C4-2B (cell line): ENCODE measurements at regions not wholly inside any gene's neighbourhood (a gene's known extent, or its start where the extent isn't known, plus 50 kb on each side); places are given as distances from the start of the nearest gene placed in this dataset.

ENCODE experiments used
- H3K27ac ChIP-seq: fragments of 450-650 bp; 2 replicates; pipeline ENCODE4 v1.5.1; 2017
- CTCF ChIP-seq: fragments of 450-650 bp; conservative IDR thresholded peaks from 2 replicates; pipeline ENCODE4 v1.5.1; 2017; ENCODE audit warnings: mild to moderate bottlenecking
- ZFX ChIP-seq: fragments of 450-650 bp; IDR thresholded peaks from 2 replicates; pipeline ENCODE4 v1.6.1; 2017

GRCh38 chr18:37662099-37662498 is 96.5 kb upstream of the CELF4 start:
- no peak overlapping the region for H3K27ac ChIP-seq
- no peak for TF ChIP-seq CTCF
- TF ChIP-seq ZFX: no peak

GRCh38 chr18:37661478-37661877 is 95.9 kb upstream of the CELF4 start:
- H3K27ac ChIP-seq: no peak overlapping the region
- TF ChIP-seq CTCF (no peak), ZFX (no peak)

GRCh38 chr18:37661061-37661460 is 95.5 kb upstream of the CELF4 start:
- H3K27ac ChIP-seq: no peak overlapping the region

GRCh38 chr18:37660658-37661057 is 95.1 kb upstream of the CELF4 start:
- TF ChIP-seq CTCF (no peak), ZFX (no peak)
- H3K27ac ChIP-seq: no peak overlapping the region

More at GRCh38 chr18:37661061-37661460, 95.5 kb upstream of the CELF4 start:
- TF ChIP-seq CTCF (no peak), ZFX (no peak)

GRCh38 chr18:37659906-37660305 is 94.3 kb upstream of the CELF4 start:
- no peak for TF ChIP-seq CTCF
- TF ChIP-seq ZFX: no peak
- H3K27ac ChIP-seq: no peak overlapping the region

GRCh38 chr18:37658894-37659293 is 93.3 kb upstream of the CELF4 start:
- TF ChIP-seq ZFX (no peak), CTCF (no peak)
- no peak overlapping the region for H3K27ac ChIP-seq

GRCh38 chr18:37657493-37657892 is 91.9 kb upstream of the CELF4 start:
- TF ChIP-seq ZFX (no peak), CTCF (no peak)
- no peak overlapping the region for H3K27ac ChIP-seq
